Esophagus muscularis mucosa (tissue), 3 donors: ENCODE measurements at regions not wholly inside any gene's neighbourhood (a gene's known extent, or its start where the extent isn't known, plus 50 kb on each side); places are given as distances from the start of the nearest gene placed in this dataset.

Source experiments
- POLR2A ChIP-seq: fragments of 450-650 bp; IDR thresholded peaks from one replicate; pipeline ENCODE4 v1.6.1; 2017; ENCODE audit warnings: antibody characterized with exemption, moderate library complexity, mild to moderate bottlenecking, low read depth
- POLR2AphosphoS5 ChIP-seq, 2 donors: sonication (generic); formaldehyde crosslinking; IDR thresholded peaks; one replicate each; pipeline ENCODE4 v1.6.1; 2017; ENCODE audit warnings: antibody characterized with exemption in 2 of 2
- TF ChIP-seq, protein P1 (sequence below), 3 experiments: fragments of 200-600 bp in 2 of 3; fragments of 450-650 bp in 1 of 3; sonication (generic) in 2 of 3; IDR thresholded peaks; one replicate each; pipeline ENCODE4 v1.5.1; 2017 to 2019; ENCODE audit warnings: antibody characterized with exemption in 3 of 3, mild to moderate bottlenecking in 2 of 3, moderate library complexity in 1 of 3

GRCh38 chr15:85874236-85874635 lies 79.5 kb upstream of the KLHL25 start:
- TF ChIP-seq, protein P1, sequence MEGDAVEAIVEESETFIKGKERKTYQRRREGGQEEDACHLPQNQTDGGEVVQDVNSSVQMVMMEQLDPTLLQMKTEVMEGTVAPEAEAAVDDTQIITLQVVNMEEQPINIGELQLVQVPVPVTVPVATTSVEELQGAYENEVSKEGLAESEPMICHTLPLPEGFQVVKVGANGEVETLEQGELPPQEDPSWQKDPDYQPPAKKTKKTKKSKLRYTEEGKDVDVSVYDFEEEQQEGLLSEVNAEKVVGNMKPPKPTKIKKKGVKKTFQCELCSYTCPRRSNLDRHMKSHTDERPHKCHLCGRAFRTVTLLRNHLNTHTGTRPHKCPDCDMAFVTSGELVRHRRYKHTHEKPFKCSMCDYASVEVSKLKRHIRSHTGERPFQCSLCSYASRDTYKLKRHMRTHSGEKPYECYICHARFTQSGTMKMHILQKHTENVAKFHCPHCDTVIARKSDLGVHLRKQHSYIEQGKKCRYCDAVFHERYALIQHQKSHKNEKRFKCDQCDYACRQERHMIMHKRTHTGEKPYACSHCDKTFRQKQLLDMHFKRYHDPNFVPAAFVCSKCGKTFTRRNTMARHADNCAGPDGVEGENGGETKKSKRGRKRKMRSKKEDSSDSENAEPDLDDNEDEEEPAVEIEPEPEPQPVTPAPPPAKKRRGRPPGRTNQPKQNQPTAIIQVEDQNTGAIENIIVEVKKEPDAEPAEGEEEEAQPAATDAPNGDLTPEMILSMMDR (IDR thresholded peaks at IDR 0.05) = no peak
- no peak for TF ChIP-seq POLR2A
- no peak for TF ChIP-seq POLR2AphosphoS5 (IDR thresholded peaks at IDR 0.05)
